IPS DF 4.7 (cell line): ENCODE measurements at regions not wholly inside any gene's neighbourhood (a gene's known extent, or its start where the extent isn't known, plus 50 kb on each side); places are given as distances from the start of the nearest gene placed in this dataset.
"Not testable (repeated sequence)": the region's sequence is repeated elsewhere in the genome, so short reads cannot be mapped to it uniquely, and the experiment has no call there.

Experiments
- DNase-seq: peaks from one replicate; pipeline ENCODE4 v3.0.0-alpha.2; 2013; ENCODE audit warnings: low spot score; ENCODE audit errors: extremely low read depth

- DNase-seq = no peak
Measured at GRCh38 chr2:76174505-76174904, 463.8 kb upstream of the GCFC2 start.

GRCh38 chr2:76173206-76173605 lies 462.5 kb upstream of the GCFC2 start:
- DNase-seq = not testable (repeated sequence)

GRCh38 chr2:76172154-76172595 lies 461.5 kb upstream of the GCFC2 start:
- not testable (repeated sequence) for DNase-seq

- no peak for DNase-seq
Measured at GRCh38 chr2:76170856-76171255, 460.1 kb upstream of the GCFC2 start.

- no peak for DNase-seq
Measured at GRCh38 chr2:76170009-76170384, 459.3 kb upstream of the GCFC2 start.

GRCh38 chr2:76169276-76170008 lies 458.7 kb upstream of the GCFC2 start:
- DNase-seq = no peak

- DNase-seq = no peak
Measured at GRCh38 chr2:76163860-76164259, 453.1 kb upstream of the GCFC2 start.

GRCh38 chr2:76160670-76161069 lies 450.0 kb upstream of the GCFC2 start:
- no peak for DNase-seq

- no peak for DNase-seq
Measured at GRCh38 chr2:76159042-76159648, 448.4 kb upstream of the GCFC2 start.

GRCh38 chr2:76157531-76157930 lies 446.8 kb upstream of the GCFC2 start:
- no peak for DNase-seq

GRCh38 chr2:76154981-76155380 lies 444.3 kb upstream of the GCFC2 start:
- DNase-seq = no peak

GRCh38 chr2:76149846-76150245 lies 439.1 kb upstream of the GCFC2 start:
- no peak for DNase-seq

GRCh38 chr2:76139303-76139702 lies 428.6 kb upstream of the GCFC2 start:
- not testable (repeated sequence) for DNase-seq

- no peak for DNase-seq
Measured at GRCh38 chr2:76128622-76129021, 417.9 kb upstream of the GCFC2 start.

- no peak for DNase-seq
Measured at GRCh38 chr2:76120176-76120575, 409.5 kb upstream of the GCFC2 start.

- no peak for DNase-seq
Measured at GRCh38 chr2:76089683-76090082, 379.0 kb upstream of the GCFC2 start.

- DNase-seq = no peak
Measured at GRCh38 chr2:76083248-76083647, 372.5 kb upstream of the GCFC2 start.

- DNase-seq = no peak
Measured at GRCh38 chr2:76082509-76082908, 371.8 kb upstream of the GCFC2 start.

GRCh38 chr2:76080154-76080553 lies 369.4 kb upstream of the GCFC2 start:
- DNase-seq = peak; percentile 11

GRCh38 chr2:76075126-76075525 lies 364.4 kb upstream of the GCFC2 start:
- no peak for DNase-seq

GRCh38 chr2:76073992-76074604 lies 363.4 kb upstream of the GCFC2 start:
- DNase-seq = no peak

- peak; percentile 33 for DNase-seq
Measured at GRCh38 chr2:76050196-76050595, 339.5 kb upstream of the GCFC2 start.

- no peak for DNase-seq
Measured at GRCh38 chr2:76044701-76045100, 334.0 kb upstream of the GCFC2 start.
